Right cardiac atrium (tissue), 5 donors: ENCODE measurements at regions not wholly inside any gene's neighbourhood (a gene's known extent, or its start where the extent isn't known, plus 50 kb on each side); places are given as distances from the start of the nearest gene placed in this dataset.

ENCODE experiments used
- ATAC-seq, 2 donors: fragments of 200-7000 bp; cut with Tn5 transposase; one replicate each; pipeline versions ENCODE4 v1.8.0 to v1.9.1; 2020; ENCODE audit warnings: moderate library complexity in 2 of 2, mild to moderate bottlenecking in 1 of 2
- DNase-seq, 3 donors: peaks; one replicate each; pipeline ENCODE4 v3.0.0-alpha.2; 2020
- H3K27ac ChIP-seq: one replicate; pipeline ENCODE4 v1.5.1; 2013; ENCODE audit warnings: mild to moderate bottlenecking, low read length, control low read depth, moderate library complexity
- H3K27me3 ChIP-seq: one replicate; pipeline ENCODE4 v1.6.1; 2013; ENCODE audit not compliant: control insufficient read depth, insufficient read depth
- H3K4me1 ChIP-seq: one replicate; pipeline ENCODE4 v1.6.1; 2013; ENCODE audit warnings: low read length; ENCODE audit not compliant: control insufficient read depth, insufficient read depth
- H3K4me3 ChIP-seq: one replicate; pipeline ENCODE4 v1.5.1; 2013; ENCODE audit warnings: low read length, control low read depth
- H3K9me3 ChIP-seq: one replicate; pipeline ENCODE4 v1.6.1; 2013; ENCODE audit warnings: low read length; ENCODE audit not compliant: control insufficient read depth
- WGBS: extraction: QIAGEN DNeasy Blood & Tissue Kit; methylation state at CpG from one replicate; pipeline ENCODE4 v1.1.7; 2013; 5-methylcytosine and 5-hydroxymethylcytosine counted together
- intact Hi-C, 4 donors: fragments of 100-400 bp; cut with DNase I; formaldehyde crosslinking; loops; one replicate each; pipeline versions ENCODE4 v1.11.0 to v1.14.0; 2022 to 2023
- donor health status: healthy with polysubstance abuse.
- donor health status: DM: no; HTN: yes; CAD: no.
- donor health status: DM: no; HTN: no; CAD: no.
- donor health status: DM: no; HTN: yes; CAD: no; lungs with severe emphysema.
- donor health status: DM: yes; HTN: yes; CAD: no.

DNA sequence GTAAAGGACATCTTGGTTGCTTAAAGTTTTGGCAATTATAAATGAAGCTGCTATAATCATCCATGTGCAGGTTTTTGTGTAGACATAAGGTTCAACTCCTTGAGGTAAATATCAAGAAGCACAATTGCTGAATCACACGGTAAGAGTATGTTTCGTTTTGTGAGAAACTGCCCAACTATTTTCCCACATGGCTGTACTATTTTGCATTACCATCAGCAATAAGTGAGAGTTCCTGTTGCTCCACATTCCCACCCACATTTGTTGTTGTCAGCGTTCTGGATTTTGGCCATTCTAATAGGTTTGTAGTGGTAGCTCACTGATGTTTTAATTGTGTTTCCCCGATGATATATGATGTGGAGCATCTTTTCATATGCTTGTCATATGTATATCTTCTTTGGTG is 118.5 kb upstream of the KCNMB2 start:
- Histone ChIP-seq H3K27me3 (no peaks in the 10 kb centered on the region), H3K4me1 (no peaks in the 10 kb centered on the region), H3K9me3 (no peaks in the 10 kb centered on the region), H3K4me3 (no peak overlapping the region), H3K27ac (no peak overlapping the region)
- DNase-seq (no peak), ATAC-seq (no peak)
- intact Hi-C loops: no loop called here
- 90% methylated on average over 4 of the region's 4 CpGs for WGBS

DNA sequence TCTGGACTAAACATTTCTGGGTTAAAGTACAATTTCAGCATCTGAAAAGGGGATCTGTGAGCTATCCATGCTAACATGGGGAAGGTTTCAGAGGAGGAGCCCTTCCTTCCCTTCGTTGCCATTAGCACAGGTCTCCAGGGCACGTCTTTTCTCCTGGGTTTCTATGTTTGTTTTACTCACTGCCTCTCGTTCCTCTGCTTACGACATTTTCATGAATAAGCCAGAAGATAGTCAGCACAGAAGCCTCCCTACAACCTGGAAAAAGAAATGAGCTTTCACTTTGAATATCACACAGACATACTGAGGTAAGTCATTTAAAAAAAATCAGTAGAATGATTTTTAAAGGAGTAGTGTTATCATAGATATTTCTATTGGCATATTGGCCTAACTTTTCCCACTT is 117.2 kb upstream of the KCNMB2 start:
- DNase-seq (no peak), ATAC-seq (no peak)
- Histone ChIP-seq H3K4me1 (no peaks in the 10 kb centered on the region), H3K27ac (no peak overlapping the region), H3K9me3 (no peaks in the 10 kb centered on the region), H3K27me3 (no peaks in the 10 kb centered on the region), H3K4me3 (no peak overlapping the region)
- intact Hi-C loops: no loop called here
- WGBS: 63% methylated on average over 4 of the region's 4 CpGs

DNA sequence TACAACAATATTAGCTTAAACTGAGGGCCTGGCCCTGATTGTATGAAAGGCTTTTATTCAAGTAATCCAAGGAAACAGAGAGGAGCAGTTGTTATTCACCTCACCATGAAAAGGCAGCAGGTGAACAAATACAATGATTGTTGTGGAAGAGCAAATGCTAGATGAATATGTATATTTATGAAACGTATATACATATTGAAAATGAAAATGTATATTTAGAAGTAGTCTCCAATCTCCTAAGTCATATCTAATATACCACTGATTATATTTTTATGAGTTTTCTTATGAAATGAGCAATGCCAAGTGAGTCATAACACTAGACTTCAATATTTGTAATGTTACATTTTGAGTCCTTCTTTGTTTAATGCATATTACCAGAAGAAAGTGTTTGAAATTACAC is 116.2 kb upstream of the KCNMB2 start:
- WGBS: 71% methylated on average over 1 of the region's 1 CpG
- DNase-seq: no peak
- Histone ChIP-seq H3K27me3 (no peaks in the 10 kb centered on the region), H3K27ac (no peak overlapping the region), H3K4me3 (no peak overlapping the region), H3K4me1 (no peaks in the 10 kb centered on the region), H3K9me3 (no peaks in the 10 kb centered on the region)
- intact Hi-C loops: no loop called here
- ATAC-seq: no peak

- ATAC-seq: no peak
- 88% methylated on average over 1 of the region's 1 CpG for WGBS
- intact Hi-C loops: no loop called here
Measured at GRCh38 chr3:178421069-178421468, 115.2 kb upstream of the KCNMB2 start.

GRCh38 chr3:178422406-178422805 is 113.8 kb upstream of the KCNMB2 start:
- Histone ChIP-seq H3K4me3 (no peak overlapping the region), H3K4me1 (no peaks in the 10 kb centered on the region), H3K27me3 (no peaks in the 10 kb centered on the region), H3K27ac (no peak overlapping the region), H3K9me3 (no peaks in the 10 kb centered on the region)
- ATAC-seq (no peak), DNase-seq (no peak)
- intact Hi-C loops: no loop called here

More at GRCh38 chr3:178421069-178421468, 115.2 kb upstream of the KCNMB2 start:
- Histone ChIP-seq H3K27ac (no peak overlapping the region), H3K27me3 (no peaks in the 10 kb centered on the region), H3K4me3 (no peak overlapping the region), H3K9me3 (no peaks in the 10 kb centered on the region), H3K4me1 (no peaks in the 10 kb centered on the region)
- no peak for DNase-seq

- intact Hi-C loops: no loop called here
- H3K27ac ChIP-seq: no peak overlapping the region
- DNase-seq (no peak), ATAC-seq (no peak)
- no peaks in the 10 kb centered on the region for H3K4me1 ChIP-seq
- no peak overlapping the region for H3K4me3 ChIP-seq
- no peaks in the 10 kb centered on the region for H3K27me3 ChIP-seq
- H3K9me3 ChIP-seq: no peaks in the 10 kb centered on the region
Measured at GRCh38 chr3:178428037-178428436, 108.2 kb upstream of the KCNMB2 start.

- Histone ChIP-seq H3K27ac (no peak overlapping the region), H3K4me3 (no peak overlapping the region), H3K9me3 (no peaks in the 10 kb centered on the region), H3K27me3 (no peaks in the 10 kb centered on the region), H3K4me1 (no peaks in the 10 kb centered on the region)
- WGBS: 19% methylated on average over 5 of the region's 5 CpGs
- DNase-seq (no peak), ATAC-seq (no peak)
- intact Hi-C loops: loop anchor here in 2 of 4 donors (5.0 to 10.0 kb wide), 2 partner anchors 530 to 533 kb away; no protein-coding TSS in a partner anchor
Measured at GRCh38 chr3:178434206-178434805, 101.9 kb upstream of the KCNMB2 start.

DNA sequence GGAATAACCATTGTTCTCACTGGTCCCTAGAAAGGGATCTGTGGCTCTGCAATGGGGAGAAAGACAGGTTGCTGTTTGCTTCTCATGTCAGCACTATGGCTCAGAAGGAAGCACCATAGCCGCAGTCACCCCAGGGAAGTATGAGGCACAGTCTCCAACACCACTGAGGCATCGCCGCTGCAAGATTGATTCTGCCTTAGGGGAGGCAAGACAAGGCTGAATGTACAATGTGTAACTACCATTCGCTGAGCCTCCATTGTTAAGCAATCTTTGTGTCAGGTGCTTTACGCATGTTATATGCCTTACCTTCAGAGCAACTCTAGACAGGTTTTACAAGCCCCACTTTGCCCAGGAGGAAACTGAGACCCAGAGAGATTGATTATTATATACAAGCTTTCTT is 100.7 kb upstream of the KCNMB2 start:
- ATAC-seq: no peak
- intact Hi-C loops: loop anchor here in 2 of 4 donors (5.0 to 10.0 kb wide), 3 partner anchors 512 to 537 kb away; no protein-coding TSS in a partner anchor
- Histone ChIP-seq H3K4me3 (no peak overlapping the region), H3K27me3 (no peaks in the 10 kb centered on the region), H3K27ac (no peak overlapping the region), H3K9me3 (no peaks in the 10 kb centered on the region), H3K4me1 (no peaks in the 10 kb centered on the region)
- 94% methylated on average over 5 of the region's 5 CpGs for WGBS
- DNase-seq: no peak

GRCh38 chr3:178436773-178437172 is 99.5 kb upstream of the KCNMB2 start:
- no peak overlapping the region for H3K4me3 ChIP-seq
- intact Hi-C loops: loop anchor here in 2 of 4 donors (5.0 to 10.0 kb wide), 3 partner anchors 511 to 536 kb away; no protein-coding TSS in a partner anchor
- no peaks in the 10 kb centered on the region for H3K4me1 ChIP-seq
- no peak overlapping the region for H3K27ac ChIP-seq
- no peaks in the 10 kb centered on the region for H3K9me3 ChIP-seq
- H3K27me3 ChIP-seq: no peaks in the 10 kb centered on the region
- ATAC-seq (no peak), DNase-seq (no peak)
- WGBS: 20% methylated on average over 3 of the region's 3 CpGs

DNA sequence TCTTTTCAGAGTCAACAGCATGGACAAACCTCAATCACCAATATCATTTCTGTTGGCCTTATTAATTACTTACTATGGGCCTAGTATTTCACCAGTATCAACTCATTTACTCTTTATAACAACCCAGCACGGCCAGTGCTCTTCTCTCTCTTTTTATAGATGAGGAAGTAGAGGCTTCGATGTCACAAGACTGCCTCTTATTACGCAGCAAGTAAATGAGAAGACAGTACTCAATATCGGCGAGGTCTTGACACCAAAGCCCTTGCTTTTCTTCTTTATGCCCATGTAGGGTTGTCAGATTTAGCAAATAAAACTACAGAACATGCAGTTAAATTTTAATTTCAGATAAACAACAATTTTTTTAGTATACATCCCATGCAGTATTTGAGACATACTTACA is 99.0 kb upstream of the KCNMB2 start:
- no peaks in the 10 kb centered on the region for H3K27me3 ChIP-seq
- WGBS: 82% methylated on average over 5 of the region's 5 CpGs
- no peak overlapping the region for H3K27ac ChIP-seq
- H3K9me3 ChIP-seq: no peaks in the 10 kb centered on the region
- DNase-seq (no peak), ATAC-seq (no peak)
- no peak overlapping the region for H3K4me3 ChIP-seq
- no peaks in the 10 kb centered on the region for H3K4me1 ChIP-seq
- intact Hi-C loops: loop anchor here in 2 of 4 donors (5.0 to 10.0 kb wide), 3 partner anchors 510 to 535 kb away; no protein-coding TSS in a partner anchor

DNA sequence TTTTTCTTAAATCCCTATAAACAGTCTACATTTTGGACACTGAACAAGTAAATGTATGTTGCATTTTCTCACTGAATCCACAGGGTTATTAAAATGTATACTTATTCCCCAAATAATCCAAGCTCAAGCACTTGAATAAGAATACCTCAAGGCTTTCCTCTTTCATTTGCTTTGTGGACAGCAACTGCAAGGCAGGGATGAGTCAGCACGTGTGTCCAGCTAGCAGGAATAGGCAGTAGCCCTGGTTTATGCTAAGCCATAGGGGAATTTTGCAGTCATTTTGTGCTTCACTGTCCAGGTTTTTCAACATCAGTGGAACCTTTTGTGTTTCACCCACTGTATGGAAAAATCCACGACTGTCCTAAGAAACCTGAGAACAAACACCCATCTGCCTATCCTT is 96.7 kb upstream of the KCNMB2 start:
- ATAC-seq: no peak
- intact Hi-C loops: loop anchor here in 2 of 4 donors (5.0 to 10.0 kb wide), 3 partner anchors 508 to 533 kb away; no protein-coding TSS in a partner anchor
- H3K4me3 ChIP-seq: no peak overlapping the region

GRCh38 chr3:178440043-178440442 is 96.2 kb upstream of the KCNMB2 start:
- WGBS: 89% methylated on average over 4 of the region's 4 CpGs

More for the DNA sequence above, 96.7 kb upstream of the KCNMB2 start:
- Histone ChIP-seq H3K4me1 (no peaks in the 10 kb centered on the region), H3K27ac (no peak overlapping the region), H3K27me3 (no peaks in the 10 kb centered on the region), H3K9me3 (no peaks in the 10 kb centered on the region)
- WGBS: 67% methylated on average over 2 of the region's 2 CpGs
- DNase-seq: no peak

More at GRCh38 chr3:178440043-178440442, 96.2 kb upstream of the KCNMB2 start:
- intact Hi-C loops: loop anchor here in 2 of 4 donors (5.0 to 10.0 kb wide), 2 partner anchors 95 to 507 kb away; partner anchors contain the start of gene KCNMB2 (in 1 of the 2)
- H3K27me3 ChIP-seq: no peaks in the 10 kb centered on the region
- H3K4me3 ChIP-seq: no peak overlapping the region
- H3K27ac ChIP-seq: no peak overlapping the region
- no peaks in the 10 kb centered on the region for H3K9me3 ChIP-seq
- peaks cover 2% of the 10 kb centered on the region for H3K4me1 ChIP-seq
- ATAC-seq: no peak
- DNase-seq: no peak
